ENCODE measurements at regions not wholly inside any gene's neighbourhood (a gene's known extent, or its start where the extent isn't known, plus 50 kb on each side); places are given as distances from the start of the nearest gene placed in this dataset.

GRCh38 chr14:58765418-58765831 is 127.7 kb downstream of the DACT1 start:
- DNase-seq (ENCODE audit: low spot score in 2 of 2): no peak
- TF ChIP-seq POLR2A (IDR thresholded peaks at IDR 0.05): no peak
- TF ChIP-seq EP300 (IDR thresholded peaks at IDR 0.05): no peak
- TF ChIP-seq CTCF (IDR thresholded peaks at IDR 0.05): no peak
- TF ChIP-seq POLR2AphosphoS5 (IDR thresholded peaks at IDR 0.05): no peak
- H3K4me1 ChIP-seq: no peaks in the 10 kb centered on the region
- H3K4me3 ChIP-seq: no peak overlapping the region
- 74% methylated on average over 12 of the region's 12 CpGs for WGBS
- H3K27me3 ChIP-seq: no peaks in the 10 kb centered on the region
- H3K27ac ChIP-seq: no peak overlapping the region
- no peaks in the 10 kb centered on the region for H3K36me3 ChIP-seq
- H3K9me3 ChIP-seq: no peaks in the 10 kb centered on the region

- Histone ChIP-seq H3K9me3 (no peaks in the 10 kb centered on the region), H3K27ac (no peak overlapping the region)
- 78% methylated on average over 6 of the region's 6 CpGs for WGBS
Observed at GRCh38 chr14:58765843-58766242, 128.1 kb downstream of the DACT1 start.

GRCh38 chr14:58769011-58769643 is 131.4 kb downstream of the DACT1 start:
- no peaks in the 10 kb centered on the region for H3K4me1 ChIP-seq
- TF ChIP-seq POLR2AphosphoS5 (IDR thresholded peaks at IDR 0.05) (no peak), POLR2A (IDR thresholded peaks at IDR 0.05) (no peak), EP300 (IDR thresholded peaks at IDR 0.05) (no peak), CTCF (IDR thresholded peaks at IDR 0.05) (no peak)
- no peak overlapping the region for H3K4me3 ChIP-seq
- H3K27me3 ChIP-seq: no peaks in the 10 kb centered on the region
- no peak for DNase-seq (ENCODE audit: low spot score in 2 of 2)
- WGBS: 93% methylated on average over 5 of the region's 5 CpGs
- no peak overlapping the region for H3K27ac ChIP-seq
- H3K9me3 ChIP-seq: no peaks in the 10 kb centered on the region
- H3K36me3 ChIP-seq: no peaks in the 10 kb centered on the region

More at GRCh38 chr14:58765843-58766242, 128.1 kb downstream of the DACT1 start:
- no peak for TF ChIP-seq EP300 (IDR thresholded peaks at IDR 0.05)
- TF ChIP-seq POLR2A (IDR thresholded peaks at IDR 0.05): no peak
- no peak for TF ChIP-seq POLR2AphosphoS5 (IDR thresholded peaks at IDR 0.05)
- no peak for TF ChIP-seq CTCF (IDR thresholded peaks at IDR 0.05)
- no peaks in the 10 kb centered on the region for H3K36me3 ChIP-seq
- no peak for DNase-seq (ENCODE audit: low spot score in 2 of 2)
- no peaks in the 10 kb centered on the region for H3K4me1 ChIP-seq
- H3K27me3 ChIP-seq: no peaks in the 10 kb centered on the region
- H3K4me3 ChIP-seq: no peak overlapping the region

- Histone ChIP-seq H3K36me3 (no peaks in the 10 kb centered on the region), H3K27ac (no peak overlapping the region), H3K27me3 (no peaks in the 10 kb centered on the region), H3K4me3 (no peak overlapping the region), H3K4me1 (no peaks in the 10 kb centered on the region), H3K9me3 (no peaks in the 10 kb centered on the region)
- TF ChIP-seq CTCF (IDR thresholded peaks at IDR 0.05): no peak
- TF ChIP-seq EP300 (IDR thresholded peaks at IDR 0.05): no peak
- TF ChIP-seq POLR2AphosphoS5 (IDR thresholded peaks at IDR 0.05): no peak
- TF ChIP-seq POLR2A (IDR thresholded peaks at IDR 0.05): no peak
- no peak for DNase-seq (ENCODE audit: low spot score in 2 of 2)
- 47% methylated on average over 2 of the region's 2 CpGs for WGBS
Observed at GRCh38 chr14:58769771-58770170, 132.0 kb downstream of the DACT1 start.

GRCh38 chr14:58770491-58770982 is 132.8 kb downstream of the DACT1 start:
- Histone ChIP-seq H3K27me3 (no peaks in the 10 kb centered on the region), H3K27ac (no peak overlapping the region), H3K4me1 (no peaks in the 10 kb centered on the region), H3K4me3 (no peak overlapping the region), H3K36me3 (no peaks in the 10 kb centered on the region), H3K9me3 (no peaks in the 10 kb centered on the region)
- no peak for TF ChIP-seq POLR2AphosphoS5 (IDR thresholded peaks at IDR 0.05)
- TF ChIP-seq POLR2A (IDR thresholded peaks at IDR 0.05): no peak
- no peak for TF ChIP-seq CTCF (IDR thresholded peaks at IDR 0.05)
- TF ChIP-seq EP300 (IDR thresholded peaks at IDR 0.05): no peak
- no peak for DNase-seq (ENCODE audit: low spot score in 2 of 2)
